Activated naive CD4-positive, alpha-beta T cell treated with anti-CD3 and anti-CD28 coated beads, Interleukin-2, amount 10 ng/mL, durations not matched to agents 7 days and 5 days (primary cell): ENCODE measurements at regions not wholly inside any gene's neighbourhood (a gene's known extent, or its start where the extent isn't known, plus 50 kb on each side); places are given as distances from the start of the nearest gene placed in this dataset.
A peak's percentile ranks its signal among the peaks of the same experiment; 100 is the strongest.

Experiments
- CTCF ChIA-PET: fragments of 350-600 bp; sonication (Branson Sonifier 250); formaldehyde crosslinking; loops from one replicate; lab custom pipeline; 2021; ENCODE audit warnings: antibody characterized with exemption; lab: Charles Lee
- DNase-seq: peaks from one replicate; pipeline ENCODE4 v3.0.0-alpha.2; 2020
- H3K27ac Mint-ChIP-seq: one replicate; pipeline ENCODE4 v1.8.0; 2021; ENCODE audit warnings: mild to moderate bottlenecking, moderate library complexity, mixed read lengths
- H3K27me3 Mint-ChIP-seq: one replicate; pipeline ENCODE4 v1.8.0; 2021; ENCODE audit warnings: mild to moderate bottlenecking, mixed read lengths
- H3K36me3 Mint-ChIP-seq: one replicate; pipeline ENCODE4 v1.8.0; 2021; ENCODE audit warnings: mixed read lengths
- H3K4me1 Mint-ChIP-seq: one replicate; pipeline ENCODE4 v1.8.0; 2021; ENCODE audit warnings: mixed read lengths
- H3K4me3 Mint-ChIP-seq: one replicate; pipeline ENCODE4 v1.8.0; 2021; ENCODE audit warnings: mild to moderate bottlenecking, moderate library complexity, mixed read lengths
- H3K9me3 Mint-ChIP-seq: one replicate; pipeline ENCODE4 v1.8.0; 2021; ENCODE audit warnings: mixed read lengths

GRCh38 chr17:62892870-62893338 lies 73.1 kb upstream of the TANC2 start:
- H3K27me3 Mint-ChIP-seq, result peaks cover 7% of the 10 kb centered on the region
- H3K4me1 Mint-ChIP-seq, result peaks cover 8% of the 10 kb centered on the region
- no peaks in the 10 kb centered on the region for H3K36me3 Mint-ChIP-seq
- no peak overlapping the region for H3K4me3 Mint-ChIP-seq
- no peaks in the 10 kb centered on the region for H3K9me3 Mint-ChIP-seq
- DNase-seq, result peak; percentile 39
- no peak overlapping the region for H3K27ac Mint-ChIP-seq
- CTCF ChIA-PET, result interaction anchor here (0.9 kb wide), 1 partner anchor 513 kb away, joined by 3 read pairs; no protein-coding TSS in a partner anchor

DNA sequence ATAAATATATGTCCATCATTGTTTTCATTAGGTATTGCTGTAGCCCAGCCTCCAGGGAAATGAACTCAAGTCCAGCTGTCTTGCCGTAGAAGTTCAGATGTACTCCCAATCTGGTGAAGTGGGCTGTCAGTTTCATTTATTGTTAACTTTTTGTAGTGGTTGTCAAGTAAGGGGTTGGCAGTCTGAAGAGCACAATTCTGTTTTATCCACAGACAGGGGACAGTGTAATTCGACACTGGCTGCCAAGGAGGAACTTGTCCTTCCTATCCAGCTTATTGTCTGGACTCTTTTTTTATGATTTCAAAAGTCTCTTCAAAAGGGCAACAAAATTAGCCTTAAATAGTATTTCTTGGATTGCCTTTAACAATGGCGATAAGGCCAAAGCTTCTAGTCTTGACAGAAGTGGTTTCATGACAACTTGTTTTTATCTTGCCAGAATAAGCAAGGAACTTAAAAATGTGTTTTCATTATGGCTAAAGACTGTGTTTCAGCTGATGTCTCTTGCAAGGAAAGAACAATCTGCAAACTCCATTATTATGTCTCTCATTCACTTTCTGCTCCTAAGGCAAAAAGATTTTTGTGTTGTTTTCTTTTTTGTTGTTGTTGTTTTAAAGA lies 73.9 kb upstream of the TANC2 start:
- no peak overlapping the region for H3K27ac Mint-ChIP-seq
- H3K36me3 Mint-ChIP-seq, result no peaks in the 10 kb centered on the region
- H3K27me3 Mint-ChIP-seq, result peaks cover 7% of the 10 kb centered on the region
- no peak overlapping the region for H3K4me3 Mint-ChIP-seq
- peaks cover 8% of the 10 kb centered on the region for H3K4me1 Mint-ChIP-seq
- CTCF ChIA-PET, result no interaction called here
- no peak for DNase-seq
- no peaks in the 10 kb centered on the region for H3K9me3 Mint-ChIP-seq

DNA sequence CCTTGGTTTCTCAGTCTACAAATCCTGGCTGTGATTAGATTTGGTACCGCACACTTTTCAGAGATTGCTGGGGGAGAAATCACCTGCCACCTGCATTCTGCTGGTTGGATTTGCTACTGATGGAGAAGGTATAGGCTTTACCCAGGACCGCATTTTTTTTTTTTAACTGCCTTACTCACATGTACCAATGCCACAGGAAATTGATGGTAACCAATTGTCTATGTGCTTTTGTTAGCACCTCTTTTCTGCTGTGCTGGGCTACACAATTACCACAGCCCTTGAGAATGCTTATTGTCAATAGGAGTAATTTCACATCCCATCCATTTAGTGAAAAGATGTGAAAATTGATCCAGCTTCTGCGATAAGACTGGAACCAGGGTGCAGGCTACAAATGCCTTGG lies 74.4 kb upstream of the TANC2 start:
- CTCF ChIA-PET, result no interaction called here
- DNase-seq, result no peak
- no peaks in the 10 kb centered on the region for H3K9me3 Mint-ChIP-seq
- no peak overlapping the region for H3K4me3 Mint-ChIP-seq
- peaks cover 8% of the 10 kb centered on the region for H3K4me1 Mint-ChIP-seq
- no peak overlapping the region for H3K27ac Mint-ChIP-seq
- H3K27me3 Mint-ChIP-seq, result peaks cover 7% of the 10 kb centered on the region
- no peaks in the 10 kb centered on the region for H3K36me3 Mint-ChIP-seq

DNA sequence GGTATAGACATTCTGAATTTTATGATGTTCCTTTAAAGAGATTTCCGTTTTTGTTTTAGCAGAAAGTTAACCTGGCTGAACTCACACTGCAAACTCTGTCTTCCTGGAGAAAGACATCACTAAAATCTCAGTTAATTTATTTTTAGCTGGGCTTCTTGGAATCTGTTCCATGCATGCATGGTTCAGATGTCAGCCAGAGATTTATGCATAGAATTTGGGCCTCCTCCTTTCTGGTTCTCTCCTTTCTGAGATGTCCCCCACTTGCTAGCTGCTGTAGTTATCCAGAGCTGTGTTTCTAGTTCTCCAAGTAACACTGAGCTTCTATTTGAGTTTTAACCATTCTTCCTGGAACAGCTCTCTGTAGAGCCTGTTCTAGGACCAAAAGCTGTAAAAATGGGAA lies 77.3 kb upstream of the TANC2 start:
- Mint-ChIP-seq H3K27me3 (peaks cover 6% of the 10 kb centered on the region), H3K36me3 (no peaks in the 10 kb centered on the region), H3K9me3 (no peaks in the 10 kb centered on the region), H3K27ac (no peak overlapping the region), H3K4me3 (no peak overlapping the region), H3K4me1 (peaks cover 8% of the 10 kb centered on the region)
- no peak for DNase-seq
- CTCF ChIA-PET, result no interaction called here

DNA sequence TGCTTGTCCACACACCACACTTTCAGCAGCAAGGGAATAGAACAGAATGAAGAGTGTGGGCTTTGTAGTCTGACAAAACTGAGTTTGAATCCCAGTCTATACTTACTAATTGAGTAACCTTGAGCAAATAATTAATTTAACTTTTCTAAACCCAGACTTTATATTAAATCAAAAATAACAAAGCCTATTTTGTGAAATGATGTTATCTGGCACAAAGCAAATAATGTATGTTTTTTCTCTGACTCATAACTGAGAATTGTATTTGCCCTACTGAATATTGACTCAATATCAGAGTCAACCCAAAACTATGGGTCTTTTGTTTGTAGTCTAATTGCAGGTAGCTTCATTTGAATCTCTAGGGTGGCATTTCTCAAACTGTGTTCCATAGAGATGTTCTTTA lies 77.9 kb upstream of the TANC2 start:
- Mint-ChIP-seq H3K27ac (no peak overlapping the region), H3K36me3 (no peaks in the 10 kb centered on the region), H3K9me3 (no peaks in the 10 kb centered on the region), H3K4me3 (no peak overlapping the region), H3K27me3 (peaks cover 6% of the 10 kb centered on the region), H3K4me1 (peaks cover 7% of the 10 kb centered on the region)
- no peak for DNase-seq
- CTCF ChIA-PET, result no interaction called here

- no peak for DNase-seq
- Mint-ChIP-seq H3K36me3 (no peaks in the 10 kb centered on the region), H3K27me3 (peaks cover 6% of the 10 kb centered on the region), H3K4me1 (peaks cover 1% of the 10 kb centered on the region), H3K27ac (no peak overlapping the region), H3K9me3 (no peaks in the 10 kb centered on the region), H3K4me3 (no peak overlapping the region)
- CTCF ChIA-PET, result no interaction called here
These were observed 78.6 kb upstream of the TANC2 start for GRCh38 chr17:62887437-62887836.

GRCh38 chr17:62884781-62885180 lies 76.7 kb upstream of the MARCHF10 start:
- no peak overlapping the region for H3K4me3 Mint-ChIP-seq
- H3K9me3 Mint-ChIP-seq, result no peaks in the 10 kb centered on the region
- peaks cover 6% of the 10 kb centered on the region for H3K27me3 Mint-ChIP-seq
- no peak overlapping the region for H3K27ac Mint-ChIP-seq
- no peaks in the 10 kb centered on the region for H3K36me3 Mint-ChIP-seq
- DNase-seq, result no peak
- no peaks in the 10 kb centered on the region for H3K4me1 Mint-ChIP-seq
- CTCF ChIA-PET, result no interaction called here

GRCh38 chr17:62882878-62883277 lies 74.8 kb upstream of the MARCHF10 start:
- Mint-ChIP-seq H3K27me3 (peaks cover 3% of the 10 kb centered on the region), H3K9me3 (no peaks in the 10 kb centered on the region), H3K27ac (no peak overlapping the region), H3K4me3 (no peak overlapping the region), H3K36me3 (no peaks in the 10 kb centered on the region), H3K4me1 (no peaks in the 10 kb centered on the region)
- DNase-seq, result no peak
- CTCF ChIA-PET, result no interaction called here

- no peaks in the 10 kb centered on the region for H3K9me3 Mint-ChIP-seq
- no peaks in the 10 kb centered on the region for H3K36me3 Mint-ChIP-seq
- H3K27ac Mint-ChIP-seq, result no peak overlapping the region
- DNase-seq, result no peak
- CTCF ChIA-PET, result no interaction called here
- H3K4me1 Mint-ChIP-seq, result no peaks in the 10 kb centered on the region
- H3K27me3 Mint-ChIP-seq, result peaks cover 3% of the 10 kb centered on the region
- no peak overlapping the region for H3K4me3 Mint-ChIP-seq
These were observed 74.2 kb upstream of the MARCHF10 start for GRCh38 chr17:62882284-62882683.

GRCh38 chr17:62880120-62880519 lies 72.0 kb upstream of the MARCHF10 start:
- H3K4me3 Mint-ChIP-seq, result no peak overlapping the region
- peaks cover 2% of the 10 kb centered on the region for H3K27me3 Mint-ChIP-seq
- no peak overlapping the region for H3K27ac Mint-ChIP-seq
- CTCF ChIA-PET, result no interaction called here
- no peaks in the 10 kb centered on the region for H3K4me1 Mint-ChIP-seq
- H3K9me3 Mint-ChIP-seq, result no peaks in the 10 kb centered on the region
- DNase-seq, result no peak
- H3K36me3 Mint-ChIP-seq, result no peaks in the 10 kb centered on the region

GRCh38 chr17:62876673-62877405 lies 68.7 kb upstream of the MARCHF10 start:
- CTCF ChIA-PET, result no interaction called here
- no peak for DNase-seq

DNA sequence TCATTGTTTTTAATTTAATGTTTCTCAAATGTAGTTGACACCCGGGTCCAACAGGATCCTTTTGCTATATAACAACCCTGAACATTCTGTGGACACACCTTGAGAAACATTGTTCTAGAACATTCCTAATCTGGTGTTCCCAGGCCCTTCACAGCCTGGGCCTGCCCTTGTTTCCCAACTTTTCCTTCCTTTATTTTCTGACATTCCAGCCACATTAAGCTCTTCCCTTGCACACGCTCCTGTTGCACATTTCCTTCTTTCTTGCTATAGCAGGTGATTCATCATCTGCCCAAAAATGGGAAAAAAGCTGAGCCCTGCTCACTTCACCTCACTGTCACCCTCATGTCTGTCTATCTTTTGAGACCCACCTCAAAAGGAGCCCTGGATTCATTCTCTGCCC lies 67.9 kb upstream of the MARCHF10 start:
- CTCF ChIA-PET, result no interaction called here
- Mint-ChIP-seq H3K27me3 (no peaks in the 10 kb centered on the region), H3K4me1 (no peaks in the 10 kb centered on the region), H3K9me3 (no peaks in the 10 kb centered on the region), H3K27ac (no peak overlapping the region), H3K36me3 (no peaks in the 10 kb centered on the region), H3K4me3 (no peak overlapping the region)
- DNase-seq, result no peak

More at GRCh38 chr17:62876673-62877405, 68.7 kb upstream of the MARCHF10 start:
- H3K27ac Mint-ChIP-seq, result no peak overlapping the region
- no peaks in the 10 kb centered on the region for H3K27me3 Mint-ChIP-seq
- no peak overlapping the region for H3K4me3 Mint-ChIP-seq
- no peaks in the 10 kb centered on the region for H3K9me3 Mint-ChIP-seq
- no peaks in the 10 kb centered on the region for H3K4me1 Mint-ChIP-seq
- no peaks in the 10 kb centered on the region for H3K36me3 Mint-ChIP-seq

DNA sequence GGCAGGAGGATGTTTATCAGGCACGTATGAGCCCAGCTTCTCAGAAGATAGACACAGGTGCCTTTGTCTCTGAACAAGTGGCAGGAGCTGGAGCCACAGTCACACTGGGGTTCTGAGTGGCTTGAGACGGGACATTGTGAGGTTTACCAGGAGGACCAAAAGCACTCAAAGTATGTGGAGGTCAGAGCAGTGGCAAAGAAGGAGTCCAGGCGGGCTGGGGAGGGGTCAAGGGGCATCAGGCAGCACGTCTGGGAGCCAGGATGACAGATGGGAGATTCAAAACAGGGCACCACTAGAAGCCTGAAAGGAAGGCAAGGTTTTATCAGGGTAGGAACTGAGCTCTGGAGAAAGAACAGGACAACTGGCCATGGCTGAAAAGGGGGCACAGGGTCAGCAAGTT lies 67.2 kb upstream of the MARCHF10 start:
- no peak overlapping the region for H3K27ac Mint-ChIP-seq

GRCh38 chr17:62871291-62871690 lies 63.2 kb upstream of the MARCHF10 start:
- H3K36me3 Mint-ChIP-seq, result no peaks in the 10 kb centered on the region
- no peak for DNase-seq
- no peaks in the 10 kb centered on the region for H3K4me1 Mint-ChIP-seq
- H3K27me3 Mint-ChIP-seq, result peaks cover 7% of the 10 kb centered on the region
- no peak overlapping the region for H3K4me3 Mint-ChIP-seq
- no peaks in the 10 kb centered on the region for H3K9me3 Mint-ChIP-seq
- CTCF ChIA-PET, result no interaction called here
- H3K27ac Mint-ChIP-seq, result no peak overlapping the region

More for the DNA sequence above, 67.2 kb upstream of the MARCHF10 start:
- no peak for DNase-seq
- Mint-ChIP-seq H3K4me1 (no peaks in the 10 kb centered on the region), H3K27me3 (no peaks in the 10 kb centered on the region), H3K4me3 (no peak overlapping the region), H3K36me3 (no peaks in the 10 kb centered on the region), H3K9me3 (no peaks in the 10 kb centered on the region)
- CTCF ChIA-PET, result no interaction called here

GRCh38 chr17:62870552-62870971 lies 62.4 kb upstream of the MARCHF10 start:
- Mint-ChIP-seq H3K9me3 (no peaks in the 10 kb centered on the region), H3K4me1 (no peaks in the 10 kb centered on the region), H3K4me3 (no peak overlapping the region), H3K36me3 (no peaks in the 10 kb centered on the region), H3K27ac (no peak overlapping the region), H3K27me3 (peaks cover 8% of the 10 kb centered on the region)
- DNase-seq, result no peak
- CTCF ChIA-PET, result no interaction called here
